ENCODE measurements at regions not wholly inside any gene's neighbourhood (a gene's known extent, or its start where the extent isn't known, plus 50 kb on each side); places are given as distances from the start of the nearest gene placed in this dataset.

DNA sequence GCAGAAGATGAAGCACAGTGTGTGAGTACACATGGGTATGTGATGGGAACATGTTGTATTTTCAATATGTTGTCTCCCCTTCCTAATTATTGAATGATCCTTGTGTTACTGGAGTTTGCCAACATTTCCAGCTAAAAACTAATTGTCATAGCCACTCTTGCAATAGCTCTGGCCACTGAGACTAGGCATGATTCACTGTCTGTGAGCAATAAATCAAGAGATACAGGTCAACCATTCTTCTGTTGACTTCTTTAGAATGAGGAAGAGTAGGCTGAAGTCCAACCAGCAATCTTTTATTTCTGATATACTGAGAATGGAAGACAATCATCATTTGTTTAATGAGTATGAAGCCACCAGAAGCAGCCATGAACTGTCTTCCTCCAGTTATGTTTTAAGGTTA, 413.9 kb downstream of the SLITRK5 start:
- no peak for DNase-seq (ENCODE audit: low read depth)

DNA sequence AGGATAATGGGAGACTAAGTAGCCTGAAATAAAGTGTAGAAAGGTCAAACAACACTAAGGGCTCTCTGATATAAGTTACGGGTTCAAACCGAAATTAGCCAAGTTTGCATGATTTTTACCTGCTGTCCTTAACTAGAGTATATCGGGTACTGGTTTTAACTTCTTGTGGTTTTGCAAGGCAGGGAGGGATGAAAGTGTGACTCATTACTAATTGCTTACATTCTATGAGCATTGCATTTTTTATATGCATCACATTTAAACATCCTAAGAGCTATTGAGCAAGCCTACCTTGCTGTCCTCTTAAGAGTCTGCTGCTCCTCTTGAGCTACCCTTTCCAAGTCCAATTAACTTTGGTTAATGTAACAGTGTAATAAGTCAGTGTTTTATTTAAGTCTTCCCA, 415.4 kb downstream of the SLITRK5 start:
- no peak for DNase-seq (ENCODE audit: low read depth)

DNA sequence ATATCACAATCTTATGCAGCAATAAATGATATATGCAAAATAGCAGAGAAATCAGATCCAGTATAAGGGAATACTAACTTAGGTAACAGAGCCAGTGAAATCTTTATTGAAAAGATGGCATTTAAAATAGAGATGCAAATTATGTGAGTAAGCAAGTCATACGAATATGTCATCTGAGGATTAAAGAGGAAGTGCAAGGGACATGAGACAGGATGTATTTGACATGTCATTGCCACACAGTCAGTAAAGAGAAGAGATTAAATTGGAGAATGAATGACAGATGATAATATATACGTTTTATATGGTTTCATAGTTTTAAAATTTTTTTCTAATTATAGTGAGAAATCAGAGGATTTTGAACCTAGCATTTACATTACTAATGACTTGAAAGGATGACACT, 426.4 kb downstream of the SLITRK5 start:
- no peak for DNase-seq (ENCODE audit: low read depth)

DNA sequence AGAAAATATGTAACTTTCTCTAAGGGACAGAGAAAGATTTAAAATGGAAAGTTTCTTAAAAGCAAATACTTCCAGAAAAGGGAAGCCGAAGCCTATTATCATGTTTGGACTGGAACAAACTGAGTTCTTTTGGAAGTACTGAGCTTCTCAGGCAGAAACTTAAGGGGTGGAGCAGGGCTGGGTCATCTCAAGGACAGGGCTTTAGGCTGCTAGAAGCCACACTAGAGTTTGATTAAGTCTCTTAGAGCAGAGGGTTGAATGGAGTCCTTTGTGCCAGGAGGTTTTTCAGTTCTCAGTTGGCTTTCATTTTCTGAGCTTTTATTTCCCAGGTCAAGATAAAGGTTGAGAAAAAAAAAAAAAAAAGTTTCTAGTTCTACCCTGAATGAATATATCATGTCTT, 432.7 kb downstream of the SLITRK5 start:
- DNase-seq (ENCODE audit: low read depth) = no peak

DNA sequence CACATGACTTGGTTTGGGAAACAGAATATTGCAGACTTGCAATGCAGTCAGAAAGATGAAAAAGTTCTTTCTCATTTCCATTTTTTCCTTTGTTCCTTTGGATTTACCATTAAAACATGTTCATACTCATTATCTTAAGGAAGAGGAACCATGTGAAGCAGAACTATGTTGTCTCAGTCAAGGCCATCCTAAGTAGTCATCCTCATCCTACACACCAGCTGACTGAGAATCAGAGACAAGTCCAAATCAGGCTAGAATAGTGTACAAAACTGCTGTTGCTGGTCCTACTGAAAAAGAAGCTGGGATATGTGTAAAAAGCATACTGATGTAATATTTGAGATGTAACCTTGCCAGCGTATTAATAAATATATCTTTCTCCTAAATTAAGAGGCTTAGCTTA, 433.4 kb downstream of the SLITRK5 start:
- DNase-seq (ENCODE audit: low read depth) = no peak

DNA sequence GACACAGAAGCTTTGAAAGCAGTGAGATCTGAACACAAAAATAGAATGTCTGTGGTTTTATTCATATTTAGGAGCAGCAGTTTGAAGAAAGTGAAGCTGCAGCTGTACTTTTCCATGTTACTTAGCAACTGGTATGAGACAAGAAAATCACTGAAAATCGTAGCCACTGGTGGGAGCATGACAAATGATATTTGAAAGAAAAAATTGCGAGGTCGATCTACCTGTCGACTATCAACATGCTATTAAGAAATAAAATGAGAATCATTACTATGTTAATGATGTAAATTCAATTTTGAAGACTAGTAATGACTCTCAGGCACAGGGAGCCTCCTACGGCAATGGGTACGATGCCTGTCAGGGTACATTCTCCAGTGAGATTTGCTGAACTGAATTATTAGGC, 436.4 kb downstream of the SLITRK5 start:
- DNase-seq (ENCODE audit: low read depth) = no peak

DNA sequence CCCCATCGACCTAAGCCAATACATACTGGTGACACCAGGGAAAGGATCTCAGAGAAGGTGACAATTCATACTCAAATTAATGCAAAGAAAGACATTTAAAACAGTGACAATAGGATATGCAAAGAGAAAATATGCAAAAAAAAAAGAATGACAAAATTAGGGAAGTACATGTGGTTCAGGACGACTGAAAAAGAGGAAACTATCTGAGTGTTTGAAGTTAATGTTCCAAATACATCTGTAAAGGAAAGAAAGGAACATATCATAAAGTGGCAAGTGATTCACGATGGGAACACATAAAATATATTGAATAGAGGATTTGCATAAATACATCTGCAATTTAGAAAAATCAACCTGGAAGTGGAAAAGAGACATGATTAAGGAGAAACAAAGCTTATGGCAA, 441.4 kb downstream of the SLITRK5 start:
- DNase-seq (ENCODE audit: low read depth) = no peak

DNA sequence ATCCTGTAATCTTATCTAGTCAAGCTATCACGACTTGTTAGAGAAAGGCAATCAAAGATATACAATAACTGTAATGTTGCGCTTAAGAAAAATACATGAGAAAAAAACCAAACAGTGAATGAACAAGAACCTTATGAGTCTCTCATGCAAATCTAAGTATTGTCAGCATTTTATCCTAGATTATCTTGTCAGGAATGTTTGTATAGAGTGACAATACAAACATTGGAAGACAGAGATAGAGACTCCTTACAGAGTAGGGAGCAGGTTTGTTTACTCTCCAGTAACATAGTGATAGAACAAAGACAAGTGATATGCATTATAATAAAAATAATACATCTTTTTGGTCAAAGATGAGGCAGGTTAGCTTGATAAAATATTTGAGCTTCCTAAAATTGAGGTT, 444.8 kb downstream of the SLITRK5 start:
- no peak for DNase-seq (ENCODE audit: low read depth)

DNA sequence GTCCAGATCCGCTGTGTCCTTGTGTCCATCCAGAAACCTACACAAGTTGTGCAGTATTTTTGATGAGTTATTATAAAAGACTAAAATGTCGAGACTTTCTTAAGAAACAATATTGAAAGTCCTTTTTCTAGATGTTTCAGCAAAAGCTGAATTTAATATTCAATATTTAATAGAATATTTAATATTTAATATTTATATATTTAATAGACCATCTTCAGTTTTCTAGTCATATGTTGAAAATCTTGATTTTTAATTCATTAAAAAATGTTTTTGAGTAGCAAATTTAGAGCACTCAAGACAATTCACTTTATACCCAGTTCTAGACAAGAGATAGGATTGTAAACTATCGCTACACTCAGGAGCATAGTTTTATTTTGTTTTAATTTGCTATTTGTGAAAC, 447.8 kb downstream of the SLITRK5 start:
- no peak for DNase-seq (ENCODE audit: low read depth)

DNA sequence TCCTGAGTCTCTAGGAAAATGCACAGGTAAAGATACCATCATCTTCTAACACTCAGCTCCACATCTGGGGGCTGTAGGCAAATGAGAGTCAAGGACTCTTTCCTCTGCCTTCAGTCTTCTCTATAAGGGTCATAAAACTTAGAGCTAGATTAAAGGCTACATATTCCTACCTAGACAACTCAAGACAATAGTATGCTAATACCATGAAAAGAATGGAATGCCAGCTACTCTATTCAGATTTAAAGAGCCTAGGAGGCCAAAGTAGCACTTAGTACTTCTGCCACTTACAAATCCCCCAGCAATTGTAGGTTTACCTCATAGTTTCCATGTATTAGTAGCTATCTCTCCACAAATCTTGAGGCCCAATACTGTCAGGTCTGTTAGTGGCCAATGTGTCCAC, 453.0 kb downstream of the SLITRK5 start:
- DNase-seq (ENCODE audit: low read depth) = no peak

DNA sequence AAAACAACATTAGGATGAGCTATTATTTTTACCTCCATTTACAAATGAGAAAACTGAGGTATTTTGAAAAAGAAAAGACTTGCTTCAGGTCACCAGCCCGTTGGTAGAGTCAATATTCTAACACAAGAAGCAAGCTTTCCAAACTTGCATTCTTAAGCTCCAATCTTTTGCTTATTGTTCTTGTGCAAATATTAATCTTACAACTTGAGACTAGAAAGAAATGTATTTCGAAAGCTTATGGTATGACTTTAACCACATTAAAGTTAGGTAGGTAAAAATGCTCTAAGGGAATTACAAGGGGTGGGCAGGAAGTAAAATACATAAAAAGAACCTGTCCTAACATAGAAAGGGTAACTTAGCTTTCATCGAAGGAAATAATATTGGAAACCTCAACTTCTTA, 453.9 kb downstream of the SLITRK5 start:
- no peak for DNase-seq (ENCODE audit: low read depth)

DNA sequence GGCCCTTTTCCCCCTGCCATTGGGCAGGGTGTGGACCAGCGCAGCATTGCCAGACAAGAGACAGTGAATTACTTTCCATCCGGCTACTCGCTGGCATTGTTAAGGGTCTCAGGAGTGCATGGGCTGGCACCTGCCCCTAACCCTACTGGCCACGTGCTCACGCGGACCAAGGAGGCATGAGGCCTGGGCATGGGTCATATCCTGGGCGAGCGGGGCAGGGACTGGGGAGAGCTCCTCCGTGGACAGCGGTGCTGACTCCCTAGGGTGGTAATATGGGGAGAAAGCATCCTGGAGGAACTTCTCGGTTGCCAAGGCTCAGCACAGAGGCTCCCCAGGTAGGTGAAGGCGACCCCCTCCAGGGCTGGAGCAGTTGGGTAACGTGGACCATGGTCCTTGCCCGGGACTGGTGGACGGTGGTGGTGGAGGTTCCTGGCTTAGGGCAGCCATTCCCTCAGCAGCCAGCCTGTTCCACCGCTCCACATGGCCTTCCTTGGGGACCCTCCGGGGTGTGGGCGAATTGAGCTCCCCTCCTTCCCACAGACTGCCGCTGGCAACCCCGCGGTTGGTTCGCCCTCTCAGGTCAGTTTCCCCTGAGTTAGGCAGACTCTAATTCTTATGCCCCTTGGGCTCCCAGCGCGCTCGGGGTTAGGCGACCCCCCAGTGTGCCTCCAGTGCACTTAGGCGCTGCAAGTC, 465.1 kb downstream of the SLITRK5 start:
- no peak for DNase-seq (ENCODE audit: low read depth)

DNA sequence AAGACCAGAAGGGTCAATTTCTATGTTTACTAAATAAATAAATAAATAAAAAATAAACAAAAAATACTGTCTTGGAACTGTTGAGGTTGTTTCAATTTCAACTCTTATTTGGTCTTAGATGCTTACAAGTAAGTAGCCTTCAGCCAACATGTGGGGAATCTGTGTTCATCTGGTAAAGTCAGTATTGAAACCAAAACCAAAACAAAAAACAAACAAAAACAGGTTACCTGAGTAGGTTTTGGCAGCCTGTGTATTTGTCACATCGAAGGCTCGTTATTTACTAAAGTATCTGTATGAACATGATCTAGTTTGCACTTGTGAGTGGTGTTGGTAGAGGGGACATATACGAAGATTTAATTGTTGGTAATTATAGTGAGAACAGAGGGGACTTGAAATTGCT, 471.5 kb downstream of the SLITRK5 start:
- DNase-seq (ENCODE audit: low read depth) = no peak

DNA sequence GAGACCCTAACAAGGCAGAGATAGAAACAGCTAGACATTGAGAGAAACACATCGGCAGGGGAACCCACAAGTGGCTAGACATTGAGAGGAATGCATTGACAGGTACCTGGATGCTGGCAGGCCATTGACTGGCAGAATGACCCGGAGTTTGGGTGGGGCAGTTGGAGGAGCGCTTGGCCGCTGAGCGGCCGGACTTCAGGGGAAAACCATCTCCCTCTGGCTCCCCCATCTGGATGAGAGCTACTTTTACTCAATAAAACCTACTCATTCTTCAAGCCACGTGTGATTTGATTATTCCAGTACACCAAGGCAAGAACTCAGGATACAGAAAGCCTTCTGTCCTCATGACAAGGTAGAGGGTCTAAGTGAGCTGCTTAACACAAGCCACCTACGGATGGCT, 473.4 kb downstream of the SLITRK5 start:
- no peak for DNase-seq (ENCODE audit: low read depth)

DNA sequence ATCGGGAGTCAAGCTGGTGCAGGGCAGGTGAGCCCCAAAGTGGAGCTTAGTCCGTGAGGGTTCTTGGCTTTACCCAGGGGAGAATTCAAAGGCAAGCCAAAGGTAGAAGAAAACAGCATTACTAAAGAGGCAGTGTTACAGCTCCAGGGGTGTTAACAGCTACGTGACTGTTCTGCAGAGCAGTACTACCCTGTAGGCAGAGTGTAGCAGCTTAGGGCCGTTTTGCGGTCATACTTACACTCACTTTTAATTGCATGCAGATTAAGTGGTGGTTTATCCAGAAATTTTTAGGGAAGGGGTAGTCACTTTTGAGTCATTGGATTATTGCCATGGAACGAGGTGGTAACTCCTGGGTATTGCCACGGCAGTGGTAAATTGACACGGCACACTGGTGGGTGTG, 482.2 kb downstream of the SLITRK5 start:
- DNase-seq (ENCODE audit: low read depth) = no peak

DNA sequence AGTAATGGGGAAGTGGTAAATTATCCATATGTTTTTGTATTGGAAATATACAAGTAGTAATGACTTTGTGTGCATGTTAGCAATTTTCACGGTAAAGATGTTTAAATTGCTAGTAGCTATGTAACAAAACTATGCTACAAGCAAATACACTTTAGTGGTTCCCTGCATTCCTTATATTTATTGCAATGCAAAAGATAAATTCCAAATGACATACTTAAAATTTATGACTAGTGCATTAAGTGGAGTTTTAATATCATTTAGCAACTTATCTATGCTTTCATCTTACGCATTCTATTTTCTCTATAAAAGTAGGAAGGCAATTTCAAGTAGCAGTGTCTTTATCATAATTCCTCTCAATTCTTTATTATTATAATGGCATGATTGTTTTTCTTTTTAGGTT, 482.8 kb downstream of the SLITRK5 start:
- no peak for DNase-seq (ENCODE audit: low read depth)

DNA sequence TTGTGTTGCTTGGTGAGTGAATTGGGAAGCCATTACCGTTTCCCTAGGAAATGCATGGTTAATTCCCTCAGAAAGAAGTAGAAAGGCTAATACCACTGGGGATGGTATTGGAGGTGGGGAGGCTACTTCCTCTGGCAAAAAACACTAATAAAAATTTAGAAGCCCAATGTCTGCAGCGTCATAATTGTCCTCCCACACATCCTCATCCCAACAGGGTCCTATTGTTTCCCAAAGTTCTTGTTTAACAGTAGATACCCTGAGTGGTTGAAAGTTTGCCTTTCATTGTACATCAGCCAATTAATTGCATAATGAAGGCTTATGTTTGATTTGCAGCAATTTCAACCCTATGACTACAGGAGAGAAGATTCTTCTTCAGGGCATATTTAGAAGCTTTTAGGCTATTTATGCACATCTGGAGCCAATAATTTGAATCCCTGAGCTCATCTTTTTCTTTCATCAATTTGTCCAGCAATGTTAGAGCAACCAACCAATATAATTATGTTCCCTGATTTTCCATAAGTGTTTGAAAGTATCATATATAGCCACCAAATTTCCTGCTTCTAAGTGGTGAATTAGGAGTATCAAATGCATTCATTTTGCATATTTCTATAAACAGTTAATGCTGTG, 491.0 kb downstream of the SLITRK5 start:
- DNase-seq (ENCODE audit: low read depth) = no peak

DNA sequence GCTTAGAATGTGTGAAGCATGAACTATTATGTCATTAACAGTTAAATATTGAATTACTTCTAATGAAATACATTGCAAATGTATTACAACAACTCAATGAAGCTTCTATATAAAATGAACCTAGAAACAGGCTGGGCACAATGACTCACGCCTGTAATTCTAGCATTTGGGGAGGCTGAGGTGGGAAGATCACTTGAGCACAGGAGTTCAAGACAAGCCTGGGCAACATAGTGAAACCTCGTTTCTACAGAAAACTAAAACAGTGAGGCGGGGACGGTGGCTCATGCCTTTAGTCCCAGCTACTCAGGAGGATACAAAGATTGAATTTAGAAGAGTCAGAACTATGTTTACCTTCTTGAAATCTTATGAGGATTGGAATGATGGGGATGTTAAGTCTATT, 505.1 kb downstream of the SLITRK5 start:
- DNase-seq (ENCODE audit: low read depth) = no peak

DNA sequence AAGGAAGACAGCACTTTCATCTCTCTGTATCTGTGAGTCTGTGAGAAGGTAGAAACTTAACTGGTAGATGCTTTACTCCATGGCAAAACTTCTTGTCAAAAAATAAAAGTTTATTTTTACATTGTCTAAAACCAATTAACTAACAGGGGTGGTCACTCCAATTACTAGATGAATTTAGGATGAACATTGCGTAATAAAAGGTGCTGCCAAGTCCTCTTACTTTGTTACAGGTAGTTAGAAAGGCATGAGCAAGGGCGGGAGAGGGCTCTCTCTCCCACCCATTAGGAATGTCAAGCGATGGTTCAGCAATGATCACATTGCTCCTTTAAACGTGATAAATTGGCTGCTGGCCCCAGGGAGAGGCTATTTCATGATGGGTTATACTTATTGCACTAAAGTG, 512.3 kb downstream of the SLITRK5 start:
- no peak for DNase-seq (ENCODE audit: low read depth)

DNA sequence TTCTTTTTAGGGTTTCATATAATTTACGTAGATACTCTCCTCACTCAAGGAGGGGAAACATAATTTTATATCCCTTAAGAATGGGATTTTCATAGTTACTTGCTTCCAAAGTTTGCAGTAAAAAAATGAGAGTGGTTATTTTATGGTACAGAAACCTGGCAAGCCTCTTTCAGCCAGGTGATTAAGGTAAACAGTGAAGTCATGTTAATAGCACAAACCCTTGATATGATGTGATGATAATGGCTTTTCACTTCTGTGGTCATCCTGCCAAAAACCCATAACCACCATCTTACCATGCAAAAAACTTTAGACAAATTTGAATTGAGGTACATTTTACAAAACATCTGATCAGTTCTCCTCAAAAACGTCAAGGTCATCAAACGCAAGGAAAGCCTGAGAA, 517.8 kb downstream of the SLITRK5 start:
- DNase-seq (ENCODE audit: low read depth) = no peak

DNA sequence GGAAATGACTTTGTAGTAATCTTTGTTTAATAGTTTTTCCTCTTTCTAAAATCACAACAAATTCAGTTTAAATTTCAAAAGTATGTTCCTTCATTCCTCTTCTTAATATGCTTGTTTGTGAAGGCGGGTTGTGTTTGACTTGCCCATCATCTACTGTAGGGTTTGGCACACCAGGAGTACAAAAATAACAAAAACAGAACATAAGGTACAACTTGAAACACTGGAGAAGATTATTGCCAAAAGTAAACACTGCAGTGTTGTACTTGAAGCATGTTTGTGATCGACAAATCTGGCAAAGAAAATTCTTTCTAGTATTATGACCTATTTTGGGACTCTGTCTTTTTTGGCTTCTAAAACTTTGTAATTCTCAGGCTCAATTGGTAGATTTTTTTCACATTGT, 518.6 kb downstream of the SLITRK5 start:
- no peak for DNase-seq (ENCODE audit: low read depth)

DNA sequence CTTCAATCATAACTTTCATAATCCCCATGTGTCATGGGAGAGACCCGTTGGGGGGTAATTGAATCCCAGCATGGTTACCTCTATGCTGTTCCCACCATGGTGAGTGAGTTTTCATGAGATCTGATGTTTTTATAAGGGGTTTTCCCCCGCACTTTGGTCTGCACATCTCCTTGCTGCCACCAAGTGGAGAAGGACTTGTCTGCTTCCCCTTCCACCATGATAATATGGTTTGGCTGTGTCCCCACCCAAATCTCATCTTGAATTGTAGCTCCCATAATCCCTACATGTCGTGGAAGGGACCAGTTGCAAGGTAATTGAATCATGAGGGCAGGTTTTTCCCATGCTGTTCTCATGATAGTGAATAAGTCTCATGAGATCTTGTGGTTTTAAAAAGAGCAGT, 524.9 kb downstream of the SLITRK5 start:
- DNase-seq (ENCODE audit: low read depth) = no peak

DNA sequence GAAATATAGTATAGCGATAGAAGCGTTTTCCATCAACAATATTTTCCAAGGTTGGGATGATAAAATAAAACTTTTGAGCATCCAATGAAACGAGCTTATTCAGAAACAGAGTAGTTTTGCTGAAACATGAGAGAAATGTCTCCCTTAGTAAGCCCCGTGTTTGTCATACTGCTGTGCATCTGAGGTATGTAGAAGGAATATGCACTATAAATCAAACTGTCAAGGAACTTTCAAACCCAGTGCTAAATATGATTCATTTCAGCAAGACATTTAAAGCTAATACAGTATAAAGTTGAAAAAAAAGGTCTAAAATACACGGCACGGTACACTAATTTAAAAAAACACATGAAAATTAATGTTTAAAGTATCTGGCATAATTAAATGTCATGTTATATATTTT, 546.2 kb downstream of the SLITRK5 start:
- no peak for DNase-seq (ENCODE audit: low read depth)

DNA sequence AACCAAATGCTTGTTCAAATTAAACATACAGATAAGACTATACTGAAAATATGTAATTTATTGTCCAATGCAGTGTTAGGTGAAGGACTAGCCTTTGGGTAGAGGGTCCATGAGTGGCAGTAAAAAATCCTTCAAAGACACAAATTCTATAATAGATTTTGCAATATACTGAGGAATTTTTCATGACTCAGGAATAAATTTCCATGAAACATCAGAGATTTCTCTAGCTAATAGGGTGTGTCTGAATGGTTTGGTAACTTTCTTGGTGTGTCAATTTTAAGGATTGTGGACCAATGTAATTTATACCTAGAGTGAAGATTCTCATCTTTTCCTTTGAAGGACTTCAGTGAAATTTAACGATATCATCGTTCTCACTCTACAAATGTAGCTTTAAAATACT, 546.7 kb downstream of the SLITRK5 start:
- DNase-seq (ENCODE audit: low read depth) = no peak
